Endodermal cell (in vitro differentiated cells): ENCODE measurements at regions not wholly inside any gene's neighbourhood (a gene's known extent, or its start where the extent isn't known, plus 50 kb on each side); places are given as distances from the start of the nearest gene placed in this dataset.

ENCODE experiments used
- DNase-seq: peaks from one replicate; pipeline ENCODE4 v3.0.0-alpha.2; 2017
- H3K27ac ChIP-seq: 2 replicates; pipeline ENCODE4 v1.5.1; 2013; ENCODE audit warnings: mild to moderate bottlenecking, low read depth, low read length, moderate library complexity
- H3K27me3 ChIP-seq: 2 replicates; pipeline ENCODE4 v1.6.1; 2013; ENCODE audit warnings: mild to moderate bottlenecking, low read length, moderate library complexity; ENCODE audit not compliant: insufficient read depth, control insufficient read depth, poor library complexity, severe bottlenecking
- H3K36me3 ChIP-seq: 2 replicates; pipeline ENCODE4 v1.7.0; 2013; ENCODE audit warnings: mild to moderate bottlenecking, low read length, moderate library complexity; ENCODE audit not compliant: control insufficient read depth, insufficient read depth
- H3K4me1 ChIP-seq: one replicate; pipeline ENCODE4 v1.7.0; 2013; ENCODE audit warnings: low read length; ENCODE audit not compliant: control insufficient read depth, insufficient read depth
- H3K4me3 ChIP-seq: 2 replicates; pipeline ENCODE4 v1.5.1; 2013; ENCODE audit warnings: mild to moderate bottlenecking, low read length, moderate library complexity
- H3K9ac ChIP-seq: 2 replicates; pipeline ENCODE4 v1.6.1; 2013; ENCODE audit warnings: mild to moderate bottlenecking, low read length, moderate library complexity; ENCODE audit not compliant: poor library complexity, severe bottlenecking; ENCODE audit errors: extremely low read depth
- H3K9me3 ChIP-seq: 2 replicates; pipeline ENCODE4 v1.6.1; 2013; ENCODE audit warnings: mild to moderate bottlenecking, low read length, moderate library complexity; ENCODE audit not compliant: control insufficient read depth
- H3K27ac Mint-ChIP-seq: 2 replicates; pipeline ENCODE4 v1.8.0; 2020; ENCODE audit warnings: mixed read lengths
- H3K27me3 Mint-ChIP-seq: 2 replicates; pipeline ENCODE4 v1.8.0; 2021; ENCODE audit warnings: mild to moderate bottlenecking, mixed read lengths; ENCODE audit not compliant: insufficient read depth
- H3K36me3 Mint-ChIP-seq: 2 replicates; pipeline ENCODE4 v1.8.0; 2020; ENCODE audit warnings: low read depth, mixed read lengths
- H3K4me1 Mint-ChIP-seq: 2 replicates; pipeline ENCODE4 v1.8.0; 2020; ENCODE audit warnings: mixed read lengths
- H3K4me3 Mint-ChIP-seq: 2 replicates; pipeline ENCODE4 v1.8.0; 2020; ENCODE audit warnings: mild to moderate bottlenecking, moderate library complexity, mixed read lengths
- H3K9me3 Mint-ChIP-seq: 2 replicates; pipeline ENCODE4 v1.8.0; 2020; ENCODE audit warnings: mild to moderate bottlenecking, mixed read lengths
- CTCF ChIP-seq: fragments of 200-600 bp; sonication (generic); conservative IDR thresholded peaks from 2 replicates; pipeline ENCODE4 v1.5.0; 2021; ENCODE audit warnings: antibody characterized with exemption, mild to moderate bottlenecking
- whole genome bisulfite sequencing, 2 experiments: methylation state at CpG; one replicate each; pipeline versions ENCODE4 v1.1.5 to v1.1.7; 2013; ENCODE audit warnings: missing lambda C conversion rate in 2 of 2, mixed read lengths in 1 of 2; ENCODE audit not compliant: insufficient coverage in 1 of 2, insufficient read length in 1 of 2; 5-methylcytosine and 5-hydroxymethylcytosine counted together

GRCh38 chr13:67772807-67773453 lies 542.8 kb upstream of the PCDH9 start:
- H3K27ac ChIP-seq = no peak overlapping the region
- Mint-ChIP-seq H3K36me3 (peaks cover 4% of the 10 kb centered on the region), H3K9me3 (peaks cover 19% of the 10 kb centered on the region), H3K27me3 (no peaks in the 10 kb centered on the region), H3K4me3 (no peak overlapping the region), H3K4me1 (no peaks in the 10 kb centered on the region), H3K27ac (no peak overlapping the region)
- H3K36me3 ChIP-seq = no peaks in the 10 kb centered on the region
- H3K9me3 ChIP-seq = no peaks in the 10 kb centered on the region
- H3K4me3 ChIP-seq = no peak overlapping the region
- no peaks in the 10 kb centered on the region for H3K27me3 ChIP-seq
- H3K9ac ChIP-seq = no peak overlapping the region
- WGBS, 2 experiments = 96% methylated on average over 37 of the region's 37 CpGs; no CpG with 5 or more reads in 1 of the 2 experiments
- no peaks in the 10 kb centered on the region for H3K4me1 ChIP-seq
- no peak for DNase-seq
- no peak for TF ChIP-seq CTCF

- no peaks in the 10 kb centered on the region for H3K36me3 ChIP-seq
- no peak overlapping the region for H3K9ac ChIP-seq
- Mint-ChIP-seq H3K36me3 (peaks cover 4% of the 10 kb centered on the region), H3K4me3 (no peak overlapping the region), H3K27ac (no peak overlapping the region), H3K27me3 (no peaks in the 10 kb centered on the region), H3K4me1 (no peaks in the 10 kb centered on the region), H3K9me3 (peaks cover 19% of the 10 kb centered on the region)
- H3K27ac ChIP-seq = no peak overlapping the region
- no peak for DNase-seq
- TF ChIP-seq CTCF = no peak
- H3K4me3 ChIP-seq = no peak overlapping the region
- H3K27me3 ChIP-seq = no peaks in the 10 kb centered on the region
- no peaks in the 10 kb centered on the region for H3K4me1 ChIP-seq
- H3K9me3 ChIP-seq = no peaks in the 10 kb centered on the region
Measured at GRCh38 chr13:67771106-67771505, 541.0 kb upstream of the PCDH9 start.

- Histone ChIP-seq H3K27me3 (no peaks in the 10 kb centered on the region), H3K9ac (no peak overlapping the region), H3K36me3 (no peaks in the 10 kb centered on the region), H3K9me3 (no peaks in the 10 kb centered on the region), H3K27ac (no peak overlapping the region), H3K4me1 (no peaks in the 10 kb centered on the region), H3K4me3 (no peak overlapping the region)
- no peak for TF ChIP-seq CTCF
- DNase-seq = no peak
- peaks cover 4% of the 10 kb centered on the region for H3K36me3 Mint-ChIP-seq
- H3K27ac Mint-ChIP-seq = no peak overlapping the region
- 90 to 92% methylated on average over 5 to 7 of the region's 7 CpGs for WGBS, 2 experiments
- peaks cover 19% of the 10 kb centered on the region for H3K9me3 Mint-ChIP-seq
- no peaks in the 10 kb centered on the region for H3K27me3 Mint-ChIP-seq
- H3K4me1 Mint-ChIP-seq = no peaks in the 10 kb centered on the region
- no peak overlapping the region for H3K4me3 Mint-ChIP-seq
Measured at GRCh38 chr13:67769987-67770341, 539.8 kb upstream of the PCDH9 start.
